GM18867 (cell line): ENCODE measurements at regions not wholly inside any gene's neighbourhood (a gene's known extent, or its start where the extent isn't known, plus 50 kb on each side); places are given as distances from the start of the nearest gene placed in this dataset.

ENCODE experiments used
- ATAC-seq: cut with Tn5 transposase; IDR thresholded peaks from one replicate; pipeline ENCODE4 v1.9.1; 2021; ENCODE audit warnings: mild to moderate bottlenecking, moderate library complexity; ENCODE audit not compliant: unreplicated experiment

- ATAC-seq: no peak
Measured at GRCh38 chr20:4601630-4602296, 84.5 kb upstream of the PRNP start.

GRCh38 chr20:4600308-4601014 is 85.8 kb upstream of the PRNP start:
- no peak for ATAC-seq

GRCh38 chr20:4597215-4597614 is 89.0 kb upstream of the PRNP start:
- ATAC-seq: no peak

GRCh38 chr20:4593149-4593525 is 93.1 kb upstream of the PRNP start:
- no peak for ATAC-seq

GRCh38 chr20:4592316-4593148 is 93.7 kb upstream of the PRNP start:
- ATAC-seq: no peak

DNA sequence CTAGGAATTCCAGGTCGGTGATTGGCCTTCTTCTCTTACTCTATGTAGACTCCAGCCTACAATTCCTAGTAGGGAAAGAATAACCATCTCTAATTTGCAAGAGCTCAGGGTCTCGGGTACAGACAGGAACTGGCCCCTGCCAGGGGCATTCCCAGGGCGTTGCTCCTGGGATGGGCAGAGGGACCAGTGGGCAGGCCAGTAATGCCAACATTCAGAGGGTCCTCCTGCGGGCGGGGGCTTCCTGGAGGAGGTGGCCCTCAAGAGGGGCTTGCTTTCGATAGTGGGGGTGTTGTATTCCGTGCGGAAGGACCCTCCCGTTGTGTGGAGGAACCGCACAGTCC is 94.3 kb upstream of the PRNP start:
- ATAC-seq: no peak

GRCh38 chr20:4585758-4586157 is 100.5 kb upstream of the PRNP start:
- ATAC-seq: no peak

DNA sequence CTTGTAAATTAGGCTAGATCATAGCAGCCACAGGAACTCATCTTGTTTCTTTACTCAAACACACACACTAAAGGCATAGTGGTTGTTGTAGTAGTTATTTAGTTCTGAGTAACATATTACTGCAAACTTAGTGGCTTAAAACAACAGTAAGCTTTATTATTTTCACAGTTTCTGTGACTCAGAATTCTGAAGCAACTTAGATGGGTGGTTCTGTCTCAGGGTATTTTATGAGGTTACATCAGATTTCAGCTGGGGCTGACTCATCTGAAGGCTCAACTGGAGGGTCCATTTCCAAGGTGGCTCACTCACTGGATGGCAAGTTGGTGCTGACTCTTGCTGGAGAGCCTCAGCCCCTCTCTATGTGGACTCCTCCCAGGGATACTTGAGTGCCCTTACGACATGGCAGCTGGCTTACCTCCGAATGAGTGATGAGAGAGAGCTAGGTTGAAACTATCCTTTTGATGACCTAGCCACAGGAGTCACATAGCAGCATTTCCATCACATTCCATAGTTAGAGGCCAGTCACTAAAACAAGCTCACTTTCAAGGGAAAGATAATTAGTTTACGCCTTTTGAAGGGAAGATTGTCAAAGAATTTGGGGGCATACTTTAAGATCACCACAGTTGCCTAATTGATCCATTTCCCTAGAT is 101.0 kb upstream of the PRNP start:
- ATAC-seq: no peak

- ATAC-seq: no peak
Measured at GRCh38 chr20:4584510-4584909, 101.7 kb upstream of the PRNP start.

- no peak for ATAC-seq
Measured at GRCh38 chr20:4581838-4582237, 104.4 kb upstream of the PRNP start.

DNA sequence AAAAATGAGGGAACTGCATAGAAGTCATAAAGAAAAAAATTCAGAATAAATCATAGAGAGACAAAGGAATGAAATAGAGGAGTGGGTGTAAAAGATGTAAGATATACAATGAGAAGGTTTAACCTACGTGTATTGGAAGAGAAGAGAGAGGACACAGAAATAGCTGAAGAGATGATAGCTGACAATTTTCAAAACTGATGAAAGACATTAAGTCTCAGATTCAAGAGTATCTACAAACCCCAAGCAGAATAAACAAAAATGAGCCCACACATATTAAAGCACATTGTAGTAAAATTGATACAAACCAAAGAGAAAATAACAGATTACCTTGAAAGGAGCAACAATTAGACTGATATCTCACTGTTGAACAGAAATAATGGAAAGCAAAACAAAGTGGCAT is 107.9 kb upstream of the PRNP start:
- ATAC-seq: no peak

GRCh38 chr20:4574356-4574690 is 111.9 kb upstream of the PRNP start:
- ATAC-seq: no peak

- no peak for ATAC-seq
Measured at GRCh38 chr20:4573564-4574355, 112.5 kb upstream of the PRNP start.

DNA sequence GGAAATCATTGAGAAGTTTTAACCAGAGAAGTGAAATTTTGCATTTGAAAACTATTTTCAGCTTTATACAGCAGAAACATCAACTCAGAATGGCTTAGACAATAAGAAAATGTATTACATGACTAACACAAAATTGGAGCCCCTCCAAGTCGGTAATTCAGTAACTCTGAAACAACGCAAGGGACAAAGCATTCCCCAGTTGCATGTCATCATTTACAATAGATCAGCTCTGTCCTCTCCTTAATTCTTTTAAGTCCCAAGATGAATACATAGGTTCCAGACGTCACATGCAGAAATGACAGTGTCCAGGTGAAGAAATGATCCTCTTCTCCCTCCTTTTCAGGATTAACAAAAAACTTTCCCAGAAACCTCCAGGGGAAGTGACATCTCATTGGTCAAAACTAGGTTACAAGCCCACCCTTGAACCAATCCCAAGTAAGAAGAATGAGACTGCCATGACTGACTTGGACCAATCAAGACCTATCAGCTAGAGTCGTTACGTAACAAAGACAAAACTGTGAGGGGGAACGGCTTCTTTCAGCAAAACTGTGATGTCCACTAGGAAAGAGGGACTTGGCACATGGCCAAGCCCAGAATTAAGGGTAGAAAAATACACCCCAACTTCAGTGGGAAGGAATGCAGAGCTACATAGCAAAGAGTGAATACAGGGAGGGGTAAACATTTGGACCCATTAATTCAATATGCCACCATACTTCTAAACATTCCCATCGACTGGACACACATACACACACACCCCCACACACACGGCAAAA is 114.3 kb upstream of the PRNP start:
- ATAC-seq: no peak

DNA sequence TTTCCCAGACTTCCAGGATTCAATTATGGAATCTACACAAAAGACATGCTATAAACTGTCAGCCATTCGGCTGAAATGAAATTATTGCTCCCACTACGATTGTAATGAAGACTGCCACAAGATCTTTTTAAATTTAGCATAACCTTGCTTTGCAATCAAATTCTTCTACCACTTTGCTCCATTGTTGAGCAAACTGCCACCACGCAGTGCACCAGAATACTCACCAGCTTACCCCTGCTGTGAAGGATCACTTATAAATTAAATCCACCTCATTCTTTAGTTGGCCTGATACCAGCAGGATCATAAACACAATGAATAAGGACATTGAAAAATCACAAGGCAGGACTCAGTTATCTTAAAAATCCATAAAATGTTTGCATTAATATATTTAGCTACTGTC is 116.4 kb upstream of the PRNP start:
- ATAC-seq: no peak

- ATAC-seq: no peak
Measured at GRCh38 chr20:4569092-4569491, 117.2 kb upstream of the PRNP start.

GRCh38 chr20:4568361-4568959 is 117.8 kb upstream of the PRNP start:
- ATAC-seq: no peak

GRCh38 chr20:4567170-4567569 is 119.1 kb upstream of the PRNP start:
- no peak for ATAC-seq

GRCh38 chr20:4563534-4563933 is 122.7 kb upstream of the PRNP start:
- ATAC-seq: no peak

DNA sequence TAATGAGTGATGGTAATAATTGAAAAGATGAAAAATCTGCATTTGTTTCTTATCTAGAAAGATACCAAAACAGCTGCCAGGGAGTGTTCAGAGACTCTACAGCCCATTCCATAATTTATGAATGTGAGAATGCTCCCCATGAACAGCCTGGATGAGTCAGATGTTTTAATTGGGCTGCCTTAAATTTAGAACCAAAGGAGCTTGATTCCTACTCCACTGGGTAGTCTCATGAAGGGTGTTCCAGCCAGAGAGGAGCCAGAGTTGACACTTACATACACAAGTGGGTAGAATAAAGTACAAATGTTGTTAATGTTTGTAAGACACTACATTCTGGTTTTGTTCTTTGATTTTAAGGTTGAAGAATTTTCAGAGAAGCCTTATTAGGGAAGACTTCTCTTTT is 123.2 kb upstream of the PRNP start:
- no peak for ATAC-seq
